ENCODE measurements at regions not wholly inside any gene's neighbourhood (a gene's known extent, or its start where the extent isn't known, plus 50 kb on each side); places are given as distances from the start of the nearest gene placed in this dataset.

GRCh38 chr1:245031041-245031440 is 123.7 kb upstream of the KIF26B start:
- no peak for TF ChIP-seq EZH2 (IDR thresholded peaks at IDR 0.05; ENCODE audit: borderline replicate concordance, low read depth, low read length, poor library complexity, severe bottlenecking)
- TF ChIP-seq, protein P1, sequence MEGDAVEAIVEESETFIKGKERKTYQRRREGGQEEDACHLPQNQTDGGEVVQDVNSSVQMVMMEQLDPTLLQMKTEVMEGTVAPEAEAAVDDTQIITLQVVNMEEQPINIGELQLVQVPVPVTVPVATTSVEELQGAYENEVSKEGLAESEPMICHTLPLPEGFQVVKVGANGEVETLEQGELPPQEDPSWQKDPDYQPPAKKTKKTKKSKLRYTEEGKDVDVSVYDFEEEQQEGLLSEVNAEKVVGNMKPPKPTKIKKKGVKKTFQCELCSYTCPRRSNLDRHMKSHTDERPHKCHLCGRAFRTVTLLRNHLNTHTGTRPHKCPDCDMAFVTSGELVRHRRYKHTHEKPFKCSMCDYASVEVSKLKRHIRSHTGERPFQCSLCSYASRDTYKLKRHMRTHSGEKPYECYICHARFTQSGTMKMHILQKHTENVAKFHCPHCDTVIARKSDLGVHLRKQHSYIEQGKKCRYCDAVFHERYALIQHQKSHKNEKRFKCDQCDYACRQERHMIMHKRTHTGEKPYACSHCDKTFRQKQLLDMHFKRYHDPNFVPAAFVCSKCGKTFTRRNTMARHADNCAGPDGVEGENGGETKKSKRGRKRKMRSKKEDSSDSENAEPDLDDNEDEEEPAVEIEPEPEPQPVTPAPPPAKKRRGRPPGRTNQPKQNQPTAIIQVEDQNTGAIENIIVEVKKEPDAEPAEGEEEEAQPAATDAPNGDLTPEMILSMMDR (conservative IDR thresholded peaks at IDR 0.05; ENCODE audit: low read depth, low read length): no peak
